Breast epithelium (tissue), 3 donors: ENCODE measurements at regions not wholly inside any gene's neighbourhood (a gene's known extent, or its start where the extent isn't known, plus 50 kb on each side); places are given as distances from the start of the nearest gene placed in this dataset.

Source experiments
- CTCF ChIP-seq, 3 donors: fragments of 450-650 bp; IDR thresholded peaks; one replicate each; pipeline ENCODE4 v1.5.1; 2016 to 2017; ENCODE audit warnings: antibody characterized with exemption in 3 of 3, mild to moderate bottlenecking in 3 of 3, moderate library complexity in 3 of 3
- POLR2A ChIP-seq: fragments of 450-650 bp; IDR thresholded peaks from one replicate; pipeline ENCODE4 v1.6.1; 2016; ENCODE audit warnings: antibody characterized with exemption, mild to moderate bottlenecking, moderate library complexity
- POLR2AphosphoS5 ChIP-seq, 3 donors: sonication (generic); formaldehyde crosslinking; IDR thresholded peaks; one replicate each; pipeline ENCODE4 v1.6.1; 2017; ENCODE audit warnings: antibody characterized with exemption in 3 of 3

- TF ChIP-seq CTCF (IDR thresholded peaks at IDR 0.05) (no peak), POLR2A (no peak), POLR2AphosphoS5 (IDR thresholded peaks at IDR 0.05) (no peak)
Measured at GRCh38 chr2:180597179-180597578, 383.2 kb upstream of the UBE2E3 start.
